SU-DHL-6 (cell line): ENCODE measurements at regions not wholly inside any gene's neighbourhood (a gene's known extent, or its start where the extent isn't known, plus 50 kb on each side); places are given as distances from the start of the nearest gene placed in this dataset.
A peak's percentile ranks its signal among the peaks of the same experiment; 100 is the strongest.

ENCODE experiments used
- H2AFZ ChIP-seq: fragments of 200-600 bp; sonication (generic); 2 replicates; pipeline ENCODE4 v1.6.1; 2014; ENCODE audit warnings: low read depth, mild to moderate bottlenecking, moderate library complexity, mixed read lengths, antibody characterized with exemption, low read length; ENCODE audit not compliant: severe bottlenecking
- H3F3A ChIP-seq: fragments of 200-600 bp; shearing (Covaris generic); 2 replicates; pipeline ENCODE4 v1.6.0; 2016; ENCODE audit warnings: antibody characterized with exemption, mild to moderate bottlenecking; ENCODE audit not compliant: insufficient read depth
- H3K27ac ChIP-seq: fragments of 200-600 bp; sonication (generic); 2 replicates; pipeline ENCODE4 v1.5.1; 2016; ENCODE audit warnings: low read depth, mild to moderate bottlenecking, low read length, moderate library complexity, mixed read lengths
- H3K27me3 ChIP-seq: fragments of 200-600 bp; sonication (generic), shearing (Covaris generic); 2 replicates; pipeline ENCODE4 v1.6.0; 2014; ENCODE audit warnings: mild to moderate bottlenecking, low read length
- H3K36me3 ChIP-seq: fragments of 200-600 bp; sonication (generic); 2 replicates; pipeline ENCODE4 v1.6.1; 2014; ENCODE audit warnings: mild to moderate bottlenecking, low read length, mixed read lengths
- H3K4me2 ChIP-seq: fragments of 300-600, 200-600 bp; shearing (Covaris generic), sonication (generic); 2 replicates; pipeline ENCODE4 v1.6.0; 2014; ENCODE audit warnings: low read length, low read depth, mild to moderate bottlenecking; ENCODE audit not compliant: poor library complexity, severe bottlenecking
- H3K4me3 ChIP-seq: fragments of 200-600 bp; sonication (generic); 2 replicates; pipeline ENCODE4 v1.5.1; 2014; ENCODE audit warnings: antibody characterized with exemption, low read length, mild to moderate bottlenecking, mixed read lengths; ENCODE audit not compliant: insufficient read depth, poor library complexity, severe bottlenecking
- H3K79me2 ChIP-seq: fragments of 200-600 bp; sonication (generic); 2 replicates; pipeline ENCODE4 v1.6.1; 2014; ENCODE audit warnings: mild to moderate bottlenecking, low read length, moderate library complexity; ENCODE audit not compliant: insufficient read depth
- H3K9ac ChIP-seq: fragments of 200-600 bp; sonication (generic); 2 replicates; pipeline ENCODE4 v1.7.0; 2014; ENCODE audit warnings: mild to moderate bottlenecking, low read length
- H3K9me2 ChIP-seq: fragments of 200-600 bp; sonication (generic); replicated peaks from 2 replicates; pipeline ENCODE4 v1.6.1; 2014; ENCODE audit warnings: low read length; ENCODE audit not compliant: insufficient read depth
- H3K9me3 ChIP-seq: fragments of 200-600 bp; sonication (generic); 2 replicates; pipeline ENCODE4 v1.6.1; 2014; ENCODE audit warnings: low read length, mixed read lengths; ENCODE audit not compliant: insufficient read depth
- H4K20me1 ChIP-seq: fragments of 200-600 bp; sonication (generic); 2 replicates; pipeline ENCODE4 v1.6.1; 2014; ENCODE audit warnings: low read depth, mild to moderate bottlenecking, antibody characterized with exemption, low read length, moderate library complexity, mixed read lengths
- EZH2phosphoT487 ChIP-seq: fragments of 200-600 bp; sonication (generic), shearing (Covaris generic); conservative IDR thresholded peaks from 2 replicates; pipeline ENCODE4 v1.6.1; 2018; ENCODE audit warnings: mild to moderate bottlenecking, antibody characterized with exemption, low read length, moderate library complexity, mixed read lengths
- TF ChIP-seq, protein P1 (sequence below): fragments of 200-600 bp; sonication (generic); IDR thresholded peaks from one replicate; pipeline ENCODE4 v1.5.1; 2017; ENCODE audit warnings: antibody characterized with exemption, mild to moderate bottlenecking, low read length, moderate library complexity; ENCODE audit not compliant: insufficient read depth, poor library complexity, severe bottlenecking

DNA sequence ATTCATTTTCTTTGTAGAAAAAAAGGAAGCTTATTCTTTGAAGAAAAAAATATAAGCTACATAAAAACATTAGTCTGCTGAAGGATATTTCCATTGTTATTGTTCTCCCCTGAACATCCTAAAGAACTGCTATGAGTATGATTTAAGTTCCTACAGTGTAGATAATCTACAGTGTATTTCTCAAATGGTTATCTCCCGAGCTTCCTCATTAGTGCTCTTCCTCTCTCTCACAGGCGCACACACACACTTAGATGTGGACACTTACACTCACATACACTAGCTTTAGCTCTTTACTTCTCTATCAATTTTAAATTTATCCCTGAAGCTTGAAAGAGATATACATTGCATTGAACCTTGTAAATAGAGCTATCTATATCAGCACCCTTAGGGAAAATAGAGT, 681.0 kb downstream of the KCNJ3 start:
- Histone ChIP-seq H3K4me2 (no peak overlapping the region), H3K9ac (no peak overlapping the region), H4K20me1 (no peaks in the 10 kb centered on the region), H3K79me2 (no peaks in the 10 kb centered on the region), H3F3A (no peaks in the 10 kb centered on the region), H3K27me3 (no peaks in the 10 kb centered on the region), H3K9me2 (no peaks in the 10 kb centered on the region), H3K36me3 (no peaks in the 10 kb centered on the region), H3K4me3 (no peak overlapping the region), H3K27ac (no peak overlapping the region), H2AFZ (no peak overlapping the region), H3K9me3 (no peaks in the 10 kb centered on the region)
- TF ChIP-seq, protein P1, sequence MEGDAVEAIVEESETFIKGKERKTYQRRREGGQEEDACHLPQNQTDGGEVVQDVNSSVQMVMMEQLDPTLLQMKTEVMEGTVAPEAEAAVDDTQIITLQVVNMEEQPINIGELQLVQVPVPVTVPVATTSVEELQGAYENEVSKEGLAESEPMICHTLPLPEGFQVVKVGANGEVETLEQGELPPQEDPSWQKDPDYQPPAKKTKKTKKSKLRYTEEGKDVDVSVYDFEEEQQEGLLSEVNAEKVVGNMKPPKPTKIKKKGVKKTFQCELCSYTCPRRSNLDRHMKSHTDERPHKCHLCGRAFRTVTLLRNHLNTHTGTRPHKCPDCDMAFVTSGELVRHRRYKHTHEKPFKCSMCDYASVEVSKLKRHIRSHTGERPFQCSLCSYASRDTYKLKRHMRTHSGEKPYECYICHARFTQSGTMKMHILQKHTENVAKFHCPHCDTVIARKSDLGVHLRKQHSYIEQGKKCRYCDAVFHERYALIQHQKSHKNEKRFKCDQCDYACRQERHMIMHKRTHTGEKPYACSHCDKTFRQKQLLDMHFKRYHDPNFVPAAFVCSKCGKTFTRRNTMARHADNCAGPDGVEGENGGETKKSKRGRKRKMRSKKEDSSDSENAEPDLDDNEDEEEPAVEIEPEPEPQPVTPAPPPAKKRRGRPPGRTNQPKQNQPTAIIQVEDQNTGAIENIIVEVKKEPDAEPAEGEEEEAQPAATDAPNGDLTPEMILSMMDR, result no peak

DNA sequence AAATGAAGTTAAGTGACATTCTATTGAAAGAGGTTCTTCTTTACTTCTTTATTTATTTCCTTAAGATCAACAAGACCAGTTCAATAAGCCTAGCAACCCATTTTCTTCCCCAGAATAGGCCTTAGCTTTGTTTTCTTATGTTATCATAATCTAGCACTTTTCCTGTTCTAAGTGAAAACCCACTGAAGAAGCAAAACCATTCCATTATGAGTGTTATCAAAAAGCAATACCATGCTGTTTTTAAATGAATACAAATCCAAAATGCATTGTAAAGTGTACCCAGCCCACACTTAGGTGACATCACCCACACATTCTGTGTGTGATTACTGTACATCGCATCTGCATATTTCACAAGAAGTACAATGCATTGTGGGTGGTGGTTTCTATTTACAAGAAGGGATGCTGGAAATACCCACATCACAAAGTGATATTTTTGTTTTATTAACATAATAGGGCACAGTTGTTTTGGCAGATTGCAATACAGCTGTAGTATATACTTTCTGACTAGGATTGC, 679.5 kb downstream of the KCNJ3 start:
- H4K20me1 ChIP-seq, result no peaks in the 10 kb centered on the region
- H3K9me2 ChIP-seq, result no peaks in the 10 kb centered on the region
- TF ChIP-seq EZH2phosphoT487, result no peak
- TF ChIP-seq, protein P1, result no peak
- H3K9ac ChIP-seq, result no peak overlapping the region
- H3K27me3 ChIP-seq, result no peaks in the 10 kb centered on the region
- no peak overlapping the region for H3K4me2 ChIP-seq
- no peaks in the 10 kb centered on the region for H3K36me3 ChIP-seq
- H3K4me3 ChIP-seq, result no peak overlapping the region
- H3K79me2 ChIP-seq, result no peaks in the 10 kb centered on the region
- H3K27ac ChIP-seq, result no peak overlapping the region
- H3F3A ChIP-seq, result no peaks in the 10 kb centered on the region
- H3K9me3 ChIP-seq, result no peaks in the 10 kb centered on the region
- H2AFZ ChIP-seq, result no peak overlapping the region

DNA sequence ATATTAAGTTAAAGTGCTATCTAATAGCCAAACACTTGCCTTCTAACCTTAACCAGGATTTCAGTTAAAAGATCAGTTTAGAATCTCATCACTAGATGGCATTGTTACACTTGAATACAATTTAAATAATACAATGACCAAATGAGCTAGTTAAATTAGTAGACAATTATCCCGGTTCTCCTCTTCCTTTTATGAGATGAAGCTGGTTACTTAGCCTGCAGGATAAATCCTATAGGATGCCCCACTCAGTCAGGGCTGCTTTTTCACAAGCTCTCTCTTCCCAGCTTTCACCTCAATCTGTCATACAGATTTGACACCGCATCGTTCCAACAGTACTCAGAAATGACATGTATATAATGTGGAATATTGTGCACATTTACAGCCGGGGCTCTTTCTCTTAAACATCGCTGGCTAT, 678.8 kb downstream of the KCNJ3 start:
- no peak for TF ChIP-seq EZH2phosphoT487
- TF ChIP-seq, protein P1, result peak; percentile 15
- no peaks in the 10 kb centered on the region for H3K9me2 ChIP-seq
- H3K9ac ChIP-seq, result no peak overlapping the region
- H3K9me3 ChIP-seq, result no peaks in the 10 kb centered on the region
- H2AFZ ChIP-seq, result no peak overlapping the region
- no peak overlapping the region for H3K27ac ChIP-seq
- H3K4me3 ChIP-seq, result no peak overlapping the region
- H3K27me3 ChIP-seq, result no peaks in the 10 kb centered on the region
- no peaks in the 10 kb centered on the region for H3K79me2 ChIP-seq
- H4K20me1 ChIP-seq, result no peaks in the 10 kb centered on the region
- H3K36me3 ChIP-seq, result no peaks in the 10 kb centered on the region
- no peaks in the 10 kb centered on the region for H3F3A ChIP-seq
- no peak overlapping the region for H3K4me2 ChIP-seq

DNA sequence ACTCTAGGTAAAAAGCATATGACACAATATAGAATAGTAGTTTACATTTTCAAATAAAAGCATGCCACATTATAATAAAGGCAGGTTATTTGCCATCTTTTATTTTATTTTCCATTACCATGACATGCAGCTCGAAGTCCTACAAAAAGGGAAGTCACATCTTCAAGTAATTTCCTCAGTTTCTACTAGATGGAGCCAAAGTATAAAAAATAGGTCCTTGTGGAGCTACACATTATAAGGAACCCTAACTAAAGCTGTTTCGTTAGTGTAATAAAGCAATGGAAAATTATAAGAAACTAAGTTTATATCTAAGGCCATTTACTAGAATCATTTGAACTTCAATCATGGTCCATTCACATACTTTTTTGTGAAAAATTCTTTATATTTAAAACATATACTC, 674.5 kb downstream of the KCNJ3 start:
- Histone ChIP-seq H2AFZ (no peak overlapping the region), H3F3A (no peaks in the 10 kb centered on the region), H3K79me2 (no peaks in the 10 kb centered on the region), H3K9me3 (no peaks in the 10 kb centered on the region), H3K36me3 (no peaks in the 10 kb centered on the region), H3K9me2 (no peaks in the 10 kb centered on the region), H3K4me3 (no peak overlapping the region), H3K27me3 (no peaks in the 10 kb centered on the region), H4K20me1 (no peaks in the 10 kb centered on the region), H3K9ac (no peak overlapping the region), H3K4me2 (no peak overlapping the region), H3K27ac (no peak overlapping the region)
- no peak for TF ChIP-seq EZH2phosphoT487
- TF ChIP-seq, protein P1, result peak; percentile 15
